Transverse colon (tissue), 4 donors: ENCODE measurements at regions not wholly inside any gene's neighbourhood (a gene's known extent, or its start where the extent isn't known, plus 50 kb on each side); places are given as distances from the start of the nearest gene placed in this dataset.

Experiments used
- DNase-seq: peaks from one replicate; pipeline ENCODE4 v3.0.0-alpha.2; 2019
- H3K27ac ChIP-seq, 4 donors: fragments of 200-600 bp; sonication (generic); 2 replicates each; pipeline ENCODE4 v1.5.1; 2016 to 2018; ENCODE audit warnings: inconsistent platforms in 4 of 4
- H3K27me3 ChIP-seq: fragments of 200-600 bp; sonication (generic); 2 replicates; pipeline ENCODE4 v1.5.1; 2017; ENCODE audit warnings: inconsistent platforms
- H3K36me3 ChIP-seq, 4 donors: fragments of 200-600 bp; sonication (generic); 2 replicates each; pipeline ENCODE4 v1.5.1; 2017 to 2019; ENCODE audit warnings: inconsistent platforms in 4 of 4
- H3K4me1 ChIP-seq, 4 donors: fragments of 200-600 bp; sonication (generic); 2 replicates each; pipeline ENCODE4 v1.5.1; 2017 to 2020; ENCODE audit warnings: inconsistent platforms in 4 of 4
- H3K4me3 ChIP-seq, 4 donors: fragments of 200-600 bp; sonication (generic); 1 replicate in 1 of 4; 2 replicates in 3 of 4; pipeline versions ENCODE4 v1.5.1 to v1.6.1; 2017 to 2019; ENCODE audit warnings: inconsistent platforms in 4 of 4
- H3K9me3 ChIP-seq, 2 donors: fragments of 200-600 bp; sonication (generic); 2 replicates each; pipeline ENCODE4 v1.5.1; 2017 to 2019; ENCODE audit warnings: inconsistent platforms in 2 of 2
- EP300 ChIP-seq: sonication (generic); formaldehyde crosslinking; IDR thresholded peaks from one replicate; pipeline ENCODE4 v1.6.1; 2017; ENCODE audit warnings: antibody characterized with exemption, low read depth
- POLR2A ChIP-seq: fragments of 450-650 bp; IDR thresholded peaks from one replicate; pipeline ENCODE4 v1.6.1; 2016; ENCODE audit warnings: antibody characterized with exemption, mild to moderate bottlenecking, moderate library complexity
- POLR2AphosphoS5 ChIP-seq, 3 donors: sonication (generic); formaldehyde crosslinking; IDR thresholded peaks; one replicate each; pipeline ENCODE4 v1.6.1; 2016; ENCODE audit warnings: antibody characterized with exemption in 3 of 3
- whole genome bisulfite sequencing, 2 donors: methylation state at CpG; one replicate each; pipeline ENCODE4 v1.1.5; 2018; ENCODE audit warnings: low coverage in 1 of 2; 5-methylcytosine and 5-hydroxymethylcytosine counted together
- in situ Hi-C, 4 donors: fragments of 200-750 bp; cut with MboI; loops; one replicate each; pipeline versions ENCODE4 v1.15.0 to v1.15.1; 2017; ENCODE audit warnings: low sequenced_read_pairs in 3 of 4, low pct_ligation_motif_present in 1 of 4, low pct_unique_long_range_greater_than_20kb in 1 of 4
- intact Hi-C: fragments of 100-400 bp; cut with DNase I; formaldehyde crosslinking; loops from one replicate; pipeline ENCODE4 v1.15.1; 2023; ENCODE audit warnings: low total_unique reads
- TF ChIP-seq, protein P1 (sequence below), 5 experiments: fragments of 200-600 bp in 3 of 5; fragments of 450-650 bp in 2 of 5; sonication (generic) in 3 of 5; IDR thresholded peaks; 1 replicate in 2 of 5; 2 replicates in 3 of 5; pipeline ENCODE4 v1.5.1; 2016 to 2017; ENCODE audit warnings: antibody characterized with exemption in 5 of 5, inconsistent platforms in 3 of 5, mild to moderate bottlenecking in 2 of 5, moderate library complexity in 1 of 5

DNA sequence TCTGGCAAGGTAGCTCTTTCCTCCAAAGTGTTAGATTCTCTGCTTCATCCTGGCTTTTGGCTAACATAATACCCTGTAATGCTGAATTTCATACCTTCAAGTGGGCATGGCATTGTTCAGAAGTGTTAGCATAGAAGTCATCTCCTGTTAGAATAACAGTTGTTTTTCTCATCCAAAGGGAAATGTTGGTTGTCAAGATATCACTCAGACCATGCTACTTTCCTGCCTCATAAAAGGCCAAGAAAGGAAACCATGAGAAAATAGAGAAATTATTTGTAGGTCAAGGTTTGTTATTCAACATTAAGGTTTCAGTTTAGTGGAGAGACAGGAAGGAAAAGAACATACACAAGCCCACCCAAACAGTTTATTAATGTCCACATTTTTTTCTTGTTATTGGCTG lies 472.5 kb downstream of the ARHGEF28 start:
- H3K27me3 ChIP-seq, result no peaks in the 10 kb centered on the region
- intact Hi-C loops, result no loop called here
- DNase-seq, result no peak
- H3K4me1 ChIP-seq, result peaks cover 0 to 5% (median 0%) of the 10 kb centered on the region in 4 donors
- no peaks in the 10 kb centered on the region for H3K9me3 ChIP-seq
- no peak overlapping the region for H3K27ac ChIP-seq
- no peak overlapping the region for H3K4me3 ChIP-seq
- in situ Hi-C loops, result no loop called here
- no peaks in the 10 kb centered on the region for H3K36me3 ChIP-seq
- TF ChIP-seq POLR2AphosphoS5 (IDR thresholded peaks at IDR 0.05), result no peak

GRCh38 chr5:74096325-74096724 lies 470.3 kb downstream of the ARHGEF28 start:
- Histone ChIP-seq H3K9me3 (no peaks in the 10 kb centered on the region), H3K36me3 (no peaks in the 10 kb centered on the region), H3K4me1 (peaks cover 0 to 5% (median 0%) of the 10 kb centered on the region in 4 donors), H3K4me3 (no peak overlapping the region), H3K27me3 (no peaks in the 10 kb centered on the region), H3K27ac (no peak overlapping the region)
- TF ChIP-seq POLR2AphosphoS5 (IDR thresholded peaks at IDR 0.05), result no peak
- TF ChIP-seq, protein P1, sequence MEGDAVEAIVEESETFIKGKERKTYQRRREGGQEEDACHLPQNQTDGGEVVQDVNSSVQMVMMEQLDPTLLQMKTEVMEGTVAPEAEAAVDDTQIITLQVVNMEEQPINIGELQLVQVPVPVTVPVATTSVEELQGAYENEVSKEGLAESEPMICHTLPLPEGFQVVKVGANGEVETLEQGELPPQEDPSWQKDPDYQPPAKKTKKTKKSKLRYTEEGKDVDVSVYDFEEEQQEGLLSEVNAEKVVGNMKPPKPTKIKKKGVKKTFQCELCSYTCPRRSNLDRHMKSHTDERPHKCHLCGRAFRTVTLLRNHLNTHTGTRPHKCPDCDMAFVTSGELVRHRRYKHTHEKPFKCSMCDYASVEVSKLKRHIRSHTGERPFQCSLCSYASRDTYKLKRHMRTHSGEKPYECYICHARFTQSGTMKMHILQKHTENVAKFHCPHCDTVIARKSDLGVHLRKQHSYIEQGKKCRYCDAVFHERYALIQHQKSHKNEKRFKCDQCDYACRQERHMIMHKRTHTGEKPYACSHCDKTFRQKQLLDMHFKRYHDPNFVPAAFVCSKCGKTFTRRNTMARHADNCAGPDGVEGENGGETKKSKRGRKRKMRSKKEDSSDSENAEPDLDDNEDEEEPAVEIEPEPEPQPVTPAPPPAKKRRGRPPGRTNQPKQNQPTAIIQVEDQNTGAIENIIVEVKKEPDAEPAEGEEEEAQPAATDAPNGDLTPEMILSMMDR (IDR thresholded peaks at IDR 0.05), result no peak
- TF ChIP-seq POLR2A, result no peak
- TF ChIP-seq EP300, result no peak
- no peak for DNase-seq
- in situ Hi-C loops, result no loop called here
- intact Hi-C loops, result no loop called here

GRCh38 chr5:74095871-74096270 lies 469.9 kb downstream of the ARHGEF28 start:
- H3K27me3 ChIP-seq, result no peaks in the 10 kb centered on the region
- no peaks in the 10 kb centered on the region for H3K36me3 ChIP-seq
- no peak overlapping the region for H3K4me3 ChIP-seq
- DNase-seq, result no peak
- no peaks in the 10 kb centered on the region for H3K9me3 ChIP-seq
- TF ChIP-seq, protein P1 (IDR thresholded peaks at IDR 0.05), result no peak
- TF ChIP-seq POLR2AphosphoS5 (IDR thresholded peaks at IDR 0.05) (no peak), EP300 (no peak), POLR2A (no peak)
- in situ Hi-C loops (no loop called here), intact Hi-C loops (no loop called here)
- H3K27ac ChIP-seq, result no peak overlapping the region
- peaks cover 0 to 5% (median 0%) of the 10 kb centered on the region in 4 donors for H3K4me1 ChIP-seq
- WGBS, 2 donors, result 66 to 78% methylated on average over 5 of the region's 5 CpGs

DNA sequence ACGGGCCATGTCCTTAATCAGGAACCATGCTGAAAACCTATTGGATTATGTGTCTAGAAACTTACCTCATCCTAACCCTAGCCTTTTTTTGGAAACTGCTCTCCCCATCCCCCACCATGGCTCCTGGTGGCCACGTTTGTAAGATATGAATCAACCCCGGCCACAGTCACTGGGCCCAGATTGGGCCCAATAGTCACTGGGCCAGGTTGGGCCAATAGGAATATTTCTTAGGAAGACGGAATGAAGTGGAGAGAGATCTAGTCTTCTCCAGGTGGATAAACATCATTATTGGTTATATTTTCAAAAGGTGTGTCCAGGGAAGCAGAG lies 468.7 kb downstream of the ARHGEF28 start:
- Histone ChIP-seq H3K9me3 (no peaks in the 10 kb centered on the region), H3K4me1 (peaks cover 0 to 5% (median 0%) of the 10 kb centered on the region in 4 donors), H3K27ac (no peak overlapping the region), H3K4me3 (no peak overlapping the region), H3K36me3 (no peaks in the 10 kb centered on the region), H3K27me3 (no peaks in the 10 kb centered on the region)
- WGBS, 2 donors, result 88 to 92% methylated on average over 4 of the region's 4 CpGs
- TF ChIP-seq, protein P1 (IDR thresholded peaks at IDR 0.05), result no peak
- TF ChIP-seq POLR2A (no peak), EP300 (no peak), POLR2AphosphoS5 (IDR thresholded peaks at IDR 0.05) (no peak)
- in situ Hi-C loops (no loop called here), intact Hi-C loops (no loop called here)
- DNase-seq, result no peak

DNA sequence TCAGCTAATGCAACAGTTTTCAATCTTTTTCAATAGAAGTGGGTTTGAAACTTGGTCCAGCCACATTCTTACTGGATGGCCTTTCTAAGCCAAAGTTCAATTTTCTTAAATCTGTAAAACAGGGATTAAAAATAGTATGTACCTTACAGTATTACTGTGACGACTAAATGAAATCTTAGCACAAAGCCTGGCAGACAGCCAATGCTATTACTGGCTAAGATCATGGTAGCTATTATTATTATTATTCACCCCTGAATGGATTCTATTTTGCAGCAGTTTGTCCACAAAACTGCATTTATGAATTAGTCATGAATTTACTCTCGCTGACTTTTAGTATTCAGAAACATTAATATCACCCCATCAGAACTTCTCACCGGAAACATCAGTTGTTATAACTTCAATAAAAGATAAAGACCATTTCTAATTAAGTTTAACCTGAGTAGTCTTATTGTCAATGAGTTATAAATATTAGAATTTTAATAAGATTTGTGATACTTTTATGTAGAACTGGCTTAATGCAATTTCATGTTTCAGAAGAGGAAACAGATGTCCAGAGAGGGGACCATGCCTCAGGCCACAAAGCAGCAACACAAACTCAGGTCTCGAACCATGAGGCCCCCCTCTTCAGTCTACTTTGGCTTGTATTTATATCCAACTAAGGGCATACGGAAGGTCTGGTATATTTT lies 468.2 kb downstream of the ARHGEF28 start:
- H3K27ac ChIP-seq, result no peak overlapping the region
- in situ Hi-C loops (no loop called here), intact Hi-C loops (no loop called here)
- no peaks in the 10 kb centered on the region for H3K9me3 ChIP-seq
- H3K4me3 ChIP-seq, result no peak overlapping the region
- no peaks in the 10 kb centered on the region for H3K36me3 ChIP-seq
- DNase-seq, result no peak
- TF ChIP-seq, protein P1 (IDR thresholded peaks at IDR 0.05), result no peak
- TF ChIP-seq POLR2A (no peak), EP300 (no peak), POLR2AphosphoS5 (IDR thresholded peaks at IDR 0.05) (no peak)
- 73% methylated on average over 4 to 5 of the region's 5 CpGs for WGBS, 2 donors
- peaks cover 0 to 5% (median 0%) of the 10 kb centered on the region in 4 donors for H3K4me1 ChIP-seq
- no peaks in the 10 kb centered on the region for H3K27me3 ChIP-seq
